GM12864 (cell line): ENCODE measurements at regions not wholly inside any gene's neighbourhood (a gene's known extent, or its start where the extent isn't known, plus 50 kb on each side); places are given as distances from the start of the nearest gene placed in this dataset.

Experiments used
- DNase-seq: peaks from one replicate; pipeline ENCODE4 v3.0.0-alpha.2; 2011; ENCODE audit warnings: low read depth
- H3K4me3 ChIP-seq: 2 replicates; pipeline ENCODE4 v1.5.1; 2011; ENCODE audit warnings: mild to moderate bottlenecking, low read depth, low read length, control low read depth
- CTCF ChIP-seq: IDR thresholded peaks from 2 replicates; pipeline ENCODE4 v1.5.1; 2011; ENCODE audit warnings: low read depth, mild to moderate bottlenecking, moderate library complexity, low read length, control low read depth, inconsistent platforms; ENCODE audit errors: missing control alignments

- no peak for TF ChIP-seq CTCF
- no peak for DNase-seq
- H3K4me3 ChIP-seq, result no peak overlapping the region
These were observed 446.4 kb upstream of the FKBP1C start for GRCh38 chr6:62764841-62765240.

- DNase-seq, result no peak
- TF ChIP-seq CTCF, result no peak
- no peak overlapping the region for H3K4me3 ChIP-seq
These were observed 447.9 kb upstream of the FKBP1C start for GRCh38 chr6:62763125-62763912.

GRCh38 chr6:62746968-62747367 lies 460.9 kb upstream of the KHDRBS2 start:
- no peak overlapping the region for H3K4me3 ChIP-seq
- TF ChIP-seq CTCF, result no peak
- DNase-seq, result no peak

- no peak overlapping the region for H3K4me3 ChIP-seq
- no peak for DNase-seq
- no peak for TF ChIP-seq CTCF
These were observed 460.1 kb upstream of the KHDRBS2 start for GRCh38 chr6:62746161-62746560.

GRCh38 chr6:62740596-62740995 lies 454.6 kb upstream of the KHDRBS2 start:
- no peak for DNase-seq
- H3K4me3 ChIP-seq, result no peak overlapping the region
- TF ChIP-seq CTCF, result no peak

GRCh38 chr6:62740171-62740570 lies 454.1 kb upstream of the KHDRBS2 start:
- no peak for TF ChIP-seq CTCF
- H3K4me3 ChIP-seq, result no peak overlapping the region
- no peak for DNase-seq

DNA sequence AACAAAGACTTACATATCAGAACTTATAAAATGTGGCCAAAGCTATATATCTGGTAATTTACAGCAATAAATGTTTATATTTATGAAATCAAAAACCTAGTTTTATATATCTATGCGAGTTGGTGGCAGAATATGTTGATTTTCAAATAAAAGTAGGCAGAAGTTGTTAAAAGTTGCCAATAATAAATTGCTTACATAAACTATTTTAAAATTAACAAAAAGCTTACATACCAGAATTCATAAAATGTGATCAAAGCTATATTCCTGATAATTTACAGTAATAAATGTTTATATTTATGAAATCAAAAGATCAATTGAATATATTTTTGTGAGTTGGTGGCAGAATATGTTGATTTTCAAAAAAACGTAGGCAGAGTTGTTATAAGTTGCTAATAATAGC lies 451.8 kb upstream of the KHDRBS2 start:
- TF ChIP-seq CTCF, result no peak
- DNase-seq, result no peak
- no peak overlapping the region for H3K4me3 ChIP-seq
